PC-9 (cell line): ENCODE measurements at regions not wholly inside any gene's neighbourhood (a gene's known extent, or its start where the extent isn't known, plus 50 kb on each side); places are given as distances from the start of the nearest gene placed in this dataset.

Source experiments
- CTCF ChIP-seq: fragments of 200-600 bp; sonication (generic); conservative IDR thresholded peaks from 2 replicates; pipeline ENCODE4 v1.6.1; 2017; ENCODE audit warnings: mixed run types, antibody characterized with exemption, mild to moderate bottlenecking, moderate library complexity
- EZH2 ChIP-seq: fragments of 200-600 bp; sonication (generic); IDR thresholded peaks from 2 replicates; pipeline ENCODE4 v1.8.0; 2017; ENCODE audit warnings: antibody characterized with exemption, low read depth

- TF ChIP-seq CTCF: no peak
- no peak for TF ChIP-seq EZH2
Observed at GRCh38 chr1:214861615-214862014, 220.9 kb upstream of the KCNK2 start.
